HG03521 (cell line): ENCODE measurements at regions not wholly inside any gene's neighbourhood (a gene's known extent, or its start where the extent isn't known, plus 50 kb on each side); places are given as distances from the start of the nearest gene placed in this dataset.

Experiments used
- ATAC-seq: cut with Tn5 transposase; IDR thresholded peaks from one replicate; pipeline ENCODE4 v1.9.1; 2021; ENCODE audit warnings: mild to moderate bottlenecking, moderate library complexity; ENCODE audit not compliant: unreplicated experiment

GRCh38 chr10:62652114-62652513 is 152.4 kb upstream of the ADO start:
- no peak for ATAC-seq

- no peak for ATAC-seq
Observed at GRCh38 chr10:62652564-62652963, 152.0 kb upstream of the ADO start.

GRCh38 chr10:62653254-62653653 is 151.3 kb upstream of the ADO start:
- ATAC-seq = peak; percentile 71

GRCh38 chr10:62654966-62655336 is 149.6 kb upstream of the ADO start:
- no peak for ATAC-seq

- peak; percentile 80 for ATAC-seq
Observed at GRCh38 chr10:62655337-62655994, 149.1 kb upstream of the ADO start.

GRCh38 chr10:62657244-62657835 is 147.2 kb upstream of the ADO start:
- no peak for ATAC-seq

- no peak for ATAC-seq
Observed at GRCh38 chr10:62658516-62658915, 146.0 kb upstream of the ADO start.

- ATAC-seq = no peak
Observed at GRCh38 chr10:62661143-62661542, 143.4 kb upstream of the ADO start.

- ATAC-seq = no peak
Observed at GRCh38 chr10:62662486-62662885, 142.0 kb upstream of the ADO start.

GRCh38 chr10:62665771-62666170 is 138.7 kb upstream of the ADO start:
- ATAC-seq = no peak

- no peak for ATAC-seq
Observed at GRCh38 chr10:62666275-62666674, 138.2 kb upstream of the ADO start.

GRCh38 chr10:62669341-62669740 is 135.2 kb upstream of the ADO start:
- no peak for ATAC-seq

- ATAC-seq = no peak
Observed at GRCh38 chr10:62671104-62671503, 133.4 kb upstream of the ADO start.

- peak; percentile 95 for ATAC-seq
Observed at GRCh38 chr10:62681211-62681940, 123.1 kb upstream of the ADO start.

- ATAC-seq = no peak
Observed at GRCh38 chr10:62684911-62685310, 119.6 kb upstream of the ADO start.

- no peak for ATAC-seq
Observed at GRCh38 chr10:62687230-62687748, 117.2 kb upstream of the ADO start.

GRCh38 chr10:62688971-62689700 is 115.4 kb upstream of the ADO start:
- ATAC-seq = no peak

- ATAC-seq = no peak
Observed at GRCh38 chr10:62689712-62690111, 114.8 kb upstream of the ADO start.

- ATAC-seq = no peak
Observed at GRCh38 chr10:62690703-62691102, 113.8 kb upstream of the ADO start.

GRCh38 chr10:62691336-62691735 is 113.2 kb upstream of the ADO start:
- no peak for ATAC-seq

GRCh38 chr10:62692085-62692484 is 112.4 kb upstream of the ADO start:
- no peak for ATAC-seq
